H1 (cell line): ENCODE measurements at regions not wholly inside any gene's neighbourhood (a gene's known extent, or its start where the extent isn't known, plus 50 kb on each side); places are given as distances from the start of the nearest gene placed in this dataset.

Experiments
- CTCF ChIA-PET: fragments of 300-600 bp; sonication (Branson Sonifier 250); formaldehyde crosslinking; loops from one replicate; lab custom pipeline; 2021; ENCODE audit not compliant: partially characterized antibody; lab: Charles Lee
- POLR2A ChIA-PET: fragments of 300-600 bp; sonication (Branson Sonifier 250); formaldehyde crosslinking; loops from one replicate; lab custom pipeline; 2021; ENCODE audit warnings: inconsistent platforms; ENCODE audit not compliant: partially characterized antibody; lab: Charles Lee
- DNase-seq, 2 experiments: peaks; one replicate each; pipeline versions ENCODE4 v3.0.0 to v3.0.0-alpha.2; 2010 to 2022; ENCODE audit warnings: low spot score in 2 of 2, low read depth in 1 of 2, mixed read lengths in 1 of 2
- FAIRE-seq: peaks from 2 replicates; lab custom pipeline; 2011; peaks lifted over from hg19 to GRCh38; lab: Jason Lieb, UNC
- H2AFZ ChIP-seq: 2 replicates; pipeline ENCODE4 v1.8.1; 2012; ENCODE audit warnings: low read length, inconsistent platforms
- H2AK5ac ChIP-seq: 2 replicates; pipeline ENCODE4 v1.6.1; 2013; ENCODE audit warnings: low read depth, low read length
- H2BK120ac ChIP-seq: replicated peaks from 2 replicates; pipeline ENCODE3; 2013; ENCODE audit warnings: low read depth, low read length, inconsistent platforms
- H2BK12ac ChIP-seq: 2 replicates; pipeline ENCODE4 v1.6.1; 2013; ENCODE audit warnings: low read depth, low read length
- H2BK15ac ChIP-seq: 2 replicates; pipeline ENCODE4 v1.6.1; 2013; ENCODE audit warnings: low read length
- H2BK20ac ChIP-seq: 2 replicates; pipeline ENCODE4 v1.6.1; 2013; ENCODE audit warnings: low read length
- H2BK5ac ChIP-seq: 2 replicates; pipeline ENCODE4 v1.6.1; 2013; ENCODE audit warnings: low read depth, low read length
- H3K14ac ChIP-seq: 2 replicates; pipeline ENCODE4 v1.6.1; 2013; ENCODE audit warnings: inconsistent platforms; ENCODE audit not compliant: insufficient read length
- H3K18ac ChIP-seq: 2 replicates; pipeline ENCODE4 v1.6.1; 2013; ENCODE audit warnings: low read length; ENCODE audit errors: extremely low read depth
- H3K23ac ChIP-seq: 2 replicates; pipeline ENCODE4 v1.6.1; 2013; ENCODE audit warnings: inconsistent platforms; ENCODE audit not compliant: insufficient read length
- H3K23me2 ChIP-seq: 2 replicates; pipeline ENCODE4 v1.6.1; 2013; ENCODE audit warnings: low read depth, low read length
- H3K27ac ChIP-seq: 2 replicates; pipeline ENCODE4 v1.6.1; 2011; ENCODE audit warnings: low read depth, low read length, inconsistent platforms
- H3K27me3 ChIP-seq, 4 experiments: replicated peaks in 1 of 4; 1 replicate in 1 of 4; 2 replicates in 3 of 4; pipeline versions ENCODE4 v1.6.1 to v1.8.1; 2011 to 2013; ENCODE audit warnings: low read length in 3 of 4, mild to moderate bottlenecking in 3 of 4, inconsistent platforms in 2 of 4, mixed read lengths in 2 of 4, moderate library complexity in 1 of 4; ENCODE audit not compliant: control insufficient read depth in 3 of 4, insufficient read depth in 3 of 4; ENCODE audit errors: extremely low read depth in 1 of 4
- H3K36me3 ChIP-seq, 4 experiments: 2 replicates each; pipeline versions ENCODE4 v1.6.1 to v1.8.1; 2011 to 2013; ENCODE audit warnings: mild to moderate bottlenecking in 4 of 4, low read length in 3 of 4, moderate library complexity in 2 of 4, control low read depth in 1 of 4, inconsistent platforms in 1 of 4; ENCODE audit not compliant: insufficient read depth in 4 of 4, control insufficient read depth in 2 of 4
- H3K4ac ChIP-seq: replicated peaks from 2 replicates; pipeline ENCODE3; 2013; ENCODE audit warnings: low read length, low read depth, mixed read lengths, inconsistent platforms; ENCODE audit not compliant: insufficient read length
- H3K4me1 ChIP-seq, 4 experiments: replicated peaks in 1 of 4; 1 replicate in 1 of 4; 2 replicates in 3 of 4; pipeline versions ENCODE4 v1.6.1 to v1.8.1; 2011 to 2013; ENCODE audit warnings: low read length in 3 of 4, inconsistent platforms in 2 of 4, mixed read lengths in 1 of 4; ENCODE audit not compliant: insufficient read depth in 4 of 4, control insufficient read depth in 3 of 4
- H3K4me2 ChIP-seq, 2 experiments: 2 replicates each; pipeline versions ENCODE4 v1.6.1 to v1.8.1; 2011 to 2013; ENCODE audit warnings: low read depth in 2 of 2, low read length in 2 of 2, control low read depth in 1 of 2, inconsistent platforms in 1 of 2, mild to moderate bottlenecking in 1 of 2; ENCODE audit not compliant: insufficient read depth in 1 of 2
- H3K4me3 ChIP-seq, 4 experiments: fragments of 200-600, 300-600 bp in 1 of 4; sonication (generic), shearing (Covaris generic), sonication (Bioruptor Twin) in 1 of 4; 2 replicates each; pipeline versions ENCODE4 v1.5.1 to v1.8.1; 2011 to 2016; ENCODE audit warnings: low read length in 4 of 4, low read depth in 3 of 4, control low read depth in 2 of 4, inconsistent platforms in 2 of 4, mild to moderate bottlenecking in 2 of 4, mixed read lengths in 1 of 4, moderate library complexity in 1 of 4; ENCODE audit not compliant: insufficient read depth in 2 of 4; ENCODE audit errors: extremely low read depth in 1 of 4
- H3K56ac ChIP-seq: replicated peaks from 2 replicates; pipeline ENCODE3; 2013; ENCODE audit warnings: low read depth, mild to moderate bottlenecking, mixed read lengths, low read length, inconsistent platforms; ENCODE audit not compliant: insufficient read length
- H3K79me1 ChIP-seq: 2 replicates; pipeline ENCODE4 v1.6.1; 2013; ENCODE audit warnings: low read depth, low read length, control low read depth
- H3K79me2 ChIP-seq, 2 experiments: 2 replicates each; pipeline versions ENCODE4 v1.6.1 to v1.8.1; 2012 to 2013; ENCODE audit warnings: low read length in 2 of 2, mild to moderate bottlenecking in 2 of 2, inconsistent platforms in 1 of 2; ENCODE audit not compliant: insufficient read depth in 2 of 2, control insufficient read depth in 1 of 2
- H3K9ac ChIP-seq, 4 experiments: replicated peaks in 1 of 4; 1 replicate in 1 of 4; 2 replicates in 3 of 4; pipeline versions ENCODE4 v1.6.1 to v1.8.1; 2011 to 2013; ENCODE audit warnings: low read depth in 3 of 4, low read length in 3 of 4, control low read depth in 2 of 4, mild to moderate bottlenecking in 2 of 4, moderate library complexity in 2 of 4, inconsistent platforms in 1 of 4; ENCODE audit errors: extremely low read depth in 1 of 4
- H3K9me3 ChIP-seq, 2 experiments: 2 replicates each; pipeline versions ENCODE4 v1.6.1 to v1.8.1; 2012 to 2013; ENCODE audit warnings: mild to moderate bottlenecking in 2 of 2, moderate library complexity in 2 of 2, control low read depth in 1 of 2, inconsistent platforms in 1 of 2, low read depth in 1 of 2, low read length in 1 of 2, mixed read lengths in 1 of 2; ENCODE audit not compliant: insufficient read depth in 2 of 2
- H4K20me1 ChIP-seq, 2 experiments: replicated peaks in 1 of 2; 2 replicates each; pipeline versions ENCODE3 to v1.8.1; 2011 to 2013; ENCODE audit warnings: inconsistent platforms in 2 of 2, low read length in 2 of 2, mild to moderate bottlenecking in 1 of 2; ENCODE audit not compliant: insufficient read depth in 2 of 2, control insufficient read depth in 1 of 2
- H4K5ac ChIP-seq: 2 replicates; pipeline ENCODE4 v1.6.1; 2013; ENCODE audit warnings: low read length, low read depth, mixed read lengths, inconsistent platforms; ENCODE audit not compliant: insufficient read length
- H4K8ac ChIP-seq: 2 replicates; pipeline ENCODE4 v1.8.0; 2013; ENCODE audit warnings: mild to moderate bottlenecking, moderate library complexity, low read length, inconsistent platforms; ENCODE audit not compliant: insufficient read depth; ENCODE audit errors: extremely low read depth
- H4K91ac ChIP-seq: replicated peaks from 2 replicates; pipeline ENCODE3; 2013; ENCODE audit warnings: low read length, mixed read lengths, inconsistent platforms; ENCODE audit not compliant: insufficient read length
- BRCA1 ChIP-seq: IDR thresholded peaks from 2 replicates; pipeline ENCODE4 v1.6.1; 2012; ENCODE audit warnings: low read depth, low read length, improper control_type of control experiment
- EGR1 ChIP-seq: IDR thresholded peaks from 2 replicates; pipeline ENCODE4 v1.6.1; 2011; ENCODE audit warnings: low read depth, low read length, borderline replicate concordance
- EZH2 ChIP-seq: fragments of 200-600 bp; sonication (generic); IDR thresholded peaks from 2 replicates; pipeline ENCODE4 v1.7.1; 2012; ENCODE audit warnings: low read depth, mild to moderate bottlenecking, moderate library complexity, low read length, inconsistent platforms; ENCODE audit not compliant: severe bottlenecking
- GABPA ChIP-seq: IDR thresholded peaks from 2 replicates; pipeline ENCODE4 v1.6.1; 2011; ENCODE audit warnings: mild to moderate bottlenecking, low read length, moderate library complexity, borderline replicate concordance; ENCODE audit not compliant: insufficient read depth
- MAFK ChIP-seq: IDR thresholded peaks from 2 replicates; pipeline ENCODE4 v1.6.1; 2012; ENCODE audit warnings: low read depth, mild to moderate bottlenecking, improper control_type of control experiment, low read length
- RFX5 ChIP-seq: IDR thresholded peaks from 2 replicates; pipeline ENCODE4 v1.6.1; 2011; ENCODE audit warnings: low read depth, low read length, improper control_type of control experiment, borderline replicate concordance
- SRF ChIP-seq: IDR thresholded peaks from 2 replicates; pipeline ENCODE4 v1.6.1; 2011; ENCODE audit warnings: mild to moderate bottlenecking, low read depth, low read length, moderate library complexity
- TBP ChIP-seq: IDR thresholded peaks from 2 replicates; pipeline ENCODE4 v1.6.1; 2011; ENCODE audit warnings: low read depth, low read length, improper control_type of control experiment
- TEAD4 ChIP-seq: IDR thresholded peaks from 2 replicates; pipeline ENCODE4 v1.6.1; 2012; ENCODE audit warnings: low read depth, low read length, inconsistent platforms, mixed read lengths
- WGBS, 2 experiments: shearing (Covaris generic) in 1 of 2; methylation state at CpG; one replicate each; pipeline versions ENCODE4 v1.1.6 to v1.1.7; 2013 to 2015; ENCODE audit warnings: low lambda C conversion rate in 2 of 2, mixed read lengths in 2 of 2, inconsistent platforms in 1 of 2, low coverage in 1 of 2, missing lambda C conversion rate in 1 of 2; ENCODE audit not compliant: insufficient replicate concordance in 2 of 2, insufficient coverage in 1 of 2, insufficient read length in 1 of 2; ENCODE audit errors: extremely low coverage in 1 of 2, missing lambda C conversion rate in 1 of 2; 5-methylcytosine and 5-hydroxymethylcytosine counted together
- TF ChIP-seq, protein P1 (sequence below): IDR thresholded peaks from 2 replicates; pipeline ENCODE4 v1.6.1; 2011; ENCODE audit warnings: low read depth, mild to moderate bottlenecking, low read length; ENCODE audit not compliant: insufficient read depth

DNA sequence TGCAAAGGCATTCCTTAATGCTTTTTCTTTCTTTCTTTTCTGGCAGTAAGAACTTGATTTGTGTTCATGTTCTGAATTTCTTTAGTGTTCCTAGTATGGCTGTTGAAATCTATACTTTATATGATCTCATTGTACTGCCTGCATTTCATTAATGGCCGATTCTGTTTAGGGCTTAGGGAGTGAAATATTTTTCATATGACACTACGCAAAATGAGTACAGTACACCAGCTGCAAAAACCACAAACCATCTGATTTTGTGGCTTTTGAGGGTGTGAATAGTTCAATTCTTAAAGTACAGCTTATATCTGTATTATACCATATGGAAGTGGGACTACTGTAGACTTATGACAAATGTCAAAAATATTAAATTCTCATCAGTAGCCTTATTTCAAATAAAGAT is 69.1 kb upstream of the FOXP2 start:
- no peak overlapping the region for H3K56ac ChIP-seq
- H3K4ac ChIP-seq = no peak overlapping the region
- no peak overlapping the region for H2BK12ac ChIP-seq
- no peak overlapping the region for H4K8ac ChIP-seq
- H4K5ac ChIP-seq = no peak overlapping the region
- H3K14ac ChIP-seq = no peak overlapping the region
- H3K4me1 ChIP-seq = no peaks in the 10 kb centered on the region
- WGBS, 2 experiments = 100% methylated on average over 2 of the region's 2 CpGs; no CpG with 5 or more reads in 1 of the 2 experiments
- H3K27ac ChIP-seq = no peak overlapping the region
- H2BK20ac ChIP-seq = no peak overlapping the region
- no peak overlapping the region for H2BK5ac ChIP-seq
- no peak overlapping the region for H4K91ac ChIP-seq
- no peak overlapping the region for H2BK120ac ChIP-seq
- CTCF ChIA-PET = no interaction called here
- no peak overlapping the region for H3K18ac ChIP-seq
- H3K79me1 ChIP-seq = no peaks in the 10 kb centered on the region
- H3K79me2 ChIP-seq = no peaks in the 10 kb centered on the region
- no peak overlapping the region for H3K4me2 ChIP-seq
- no peak overlapping the region for H2BK15ac ChIP-seq
- DNase-seq = no peak
- H2AFZ ChIP-seq = no peak overlapping the region
- no peaks in the 10 kb centered on the region for H3K36me3 ChIP-seq
- no peak overlapping the region for H3K23ac ChIP-seq
- POLR2A ChIA-PET = no interaction called here
- H3K9me3 ChIP-seq = no peaks in the 10 kb centered on the region
- no peaks in the 10 kb centered on the region; a peak in 1 of 7 replicates for H3K27me3 ChIP-seq
- H3K9ac ChIP-seq = no peak overlapping the region
- H3K4me3 ChIP-seq = no peak overlapping the region
- TF ChIP-seq, protein P1, sequence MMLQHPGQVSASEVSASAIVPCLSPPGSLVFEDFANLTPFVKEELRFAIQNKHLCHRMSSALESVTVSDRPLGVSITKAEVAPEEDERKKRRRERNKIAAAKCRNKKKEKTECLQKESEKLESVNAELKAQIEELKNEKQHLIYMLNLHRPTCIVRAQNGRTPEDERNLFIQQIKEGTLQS = no peak
- TF ChIP-seq RFX5 (no peak), EZH2 (no peak), TEAD4 (no peak), BRCA1 (no peak), SRF (no peak), TBP (no peak), MAFK (no peak), GABPA (no peak), EGR1 (no peak)
- TF ChIP-seq, all 59 proteins: peak for 0
- Histone ChIP-seq H2AK5ac (no peak overlapping the region), H3K23me2 (no peaks in the 10 kb centered on the region), H4K20me1 (no peaks in the 10 kb centered on the region)
- no peak for FAIRE-seq
